Breast epithelium (tissue), 4 donors: ENCODE measurements at regions not wholly inside any gene's neighbourhood (a gene's known extent, or its start where the extent isn't known, plus 50 kb on each side); places are given as distances from the start of the nearest gene placed in this dataset.

Experiments
- DNase-seq, 2 donors: peaks; one replicate each; pipeline ENCODE4 v3.0.0-alpha.2; 2019; ENCODE audit warnings: low spot score in 2 of 2
- H3K27ac ChIP-seq, 2 donors: fragments of 200-600 bp; sonication (generic) in 1 of 2; one replicate each; pipeline ENCODE4 v1.5.1; 2016 to 2019; ENCODE audit warnings: mild to moderate bottlenecking in 1 of 2
- H3K27me3 ChIP-seq, 2 donors: fragments of 200-600 bp; sonication (generic) in 1 of 2; one replicate each; pipeline versions ENCODE4 v1.5.1 to v1.6.0; 2017 to 2019; ENCODE audit warnings: control low read depth in 1 of 2, mild to moderate bottlenecking in 1 of 2
- H3K36me3 ChIP-seq: fragments of 200-600 bp; one replicate; pipeline ENCODE4 v1.5.1; 2019
- H3K4me1 ChIP-seq, 2 donors: fragments of 200-600 bp; sonication (generic); one replicate each; pipeline ENCODE4 v1.5.1; 2016 to 2019; ENCODE audit warnings: control low read depth in 1 of 2
- H3K4me3 ChIP-seq, 3 donors: fragments of 200-600 bp; sonication (generic); 1 replicate in 2 of 3; 2 replicates in 1 of 3; pipeline ENCODE4 v1.5.1; 2016 to 2019; ENCODE audit warnings: mild to moderate bottlenecking in 3 of 3, moderate library complexity in 2 of 3
- H3K9me3 ChIP-seq, 2 donors: fragments of 200-600 bp; sonication (generic) in 1 of 2; one replicate each; pipeline ENCODE4 v1.5.1; 2016 to 2019; ENCODE audit warnings: control low read depth in 1 of 2
- POLR2A ChIP-seq: fragments of 450-650 bp; IDR thresholded peaks from one replicate; pipeline ENCODE4 v1.6.1; 2016; ENCODE audit warnings: antibody characterized with exemption, mild to moderate bottlenecking, moderate library complexity
- POLR2AphosphoS5 ChIP-seq, 3 donors: sonication (generic); formaldehyde crosslinking; IDR thresholded peaks; one replicate each; pipeline ENCODE4 v1.6.1; 2017; ENCODE audit warnings: antibody characterized with exemption in 3 of 3
- intact Hi-C: fragments of 100-400 bp; cut with DNase I; formaldehyde crosslinking; loops from one replicate; pipeline ENCODE4 v1.15.1; 2023; ENCODE audit warnings: low total_unique reads
- TF ChIP-seq, protein P1 (sequence below), 3 donors: fragments of 450-650 bp; IDR thresholded peaks; one replicate each; pipeline ENCODE4 v1.5.1; 2016 to 2017; ENCODE audit warnings: antibody characterized with exemption in 3 of 3, mild to moderate bottlenecking in 3 of 3, moderate library complexity in 3 of 3

DNA sequence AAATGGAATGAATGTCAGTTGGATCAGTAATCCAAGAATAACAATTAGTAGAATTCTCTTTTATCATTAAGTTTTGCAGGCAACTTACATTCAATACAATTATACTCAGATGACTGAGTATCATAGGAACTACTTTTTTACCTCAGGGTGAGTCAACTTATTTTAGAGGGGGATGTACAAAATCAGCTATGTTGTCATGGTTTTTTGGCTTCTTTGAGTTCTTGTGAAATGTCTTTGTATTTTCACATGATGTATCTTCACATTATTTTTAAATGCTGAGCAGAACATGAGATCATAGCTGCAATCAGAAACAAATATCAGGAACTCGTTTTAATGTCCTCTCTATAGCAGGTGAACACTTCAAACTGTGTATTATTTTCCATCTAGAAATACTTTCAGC lies 65.3 kb upstream of the PTPRR start:
- Histone ChIP-seq H3K27me3 (no peaks in the 10 kb centered on the region), H3K4me3 (no peak overlapping the region), H3K36me3 (no peaks in the 10 kb centered on the region), H3K27ac (peak overlapping the region in 1 of 2 donors; percentile 48), H3K4me1 (no peaks in the 10 kb centered on the region), H3K9me3 (no peaks in the 10 kb centered on the region)
- TF ChIP-seq POLR2A = no peak
- TF ChIP-seq POLR2AphosphoS5 (IDR thresholded peaks at IDR 0.05) = no peak
- DNase-seq = no peak
- intact Hi-C loops = no loop called here

DNA sequence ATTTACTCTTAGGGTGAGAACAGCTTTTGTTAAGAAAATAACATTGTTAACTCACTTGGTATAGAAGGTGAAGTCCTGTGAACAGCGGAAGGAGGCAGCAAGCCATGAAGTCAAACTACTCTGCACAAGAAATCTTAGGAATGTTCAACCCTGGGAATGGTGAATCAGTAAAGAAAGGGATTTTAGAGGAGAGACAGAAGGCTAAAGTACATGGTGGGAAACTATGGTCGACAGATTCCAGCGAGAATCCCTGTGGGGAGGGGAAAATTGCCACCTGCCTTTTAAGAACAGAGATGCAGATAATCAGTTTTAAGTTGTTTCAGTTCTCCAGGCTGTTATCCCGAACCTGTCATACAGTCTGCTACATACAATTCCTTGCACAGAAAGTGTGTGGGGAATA lies 63.2 kb upstream of the PTPRR start:
- intact Hi-C loops = no loop called here
- H3K27me3 ChIP-seq = no peaks in the 10 kb centered on the region
- TF ChIP-seq POLR2AphosphoS5 (IDR thresholded peaks at IDR 0.05) = no peak
- TF ChIP-seq, protein P1, sequence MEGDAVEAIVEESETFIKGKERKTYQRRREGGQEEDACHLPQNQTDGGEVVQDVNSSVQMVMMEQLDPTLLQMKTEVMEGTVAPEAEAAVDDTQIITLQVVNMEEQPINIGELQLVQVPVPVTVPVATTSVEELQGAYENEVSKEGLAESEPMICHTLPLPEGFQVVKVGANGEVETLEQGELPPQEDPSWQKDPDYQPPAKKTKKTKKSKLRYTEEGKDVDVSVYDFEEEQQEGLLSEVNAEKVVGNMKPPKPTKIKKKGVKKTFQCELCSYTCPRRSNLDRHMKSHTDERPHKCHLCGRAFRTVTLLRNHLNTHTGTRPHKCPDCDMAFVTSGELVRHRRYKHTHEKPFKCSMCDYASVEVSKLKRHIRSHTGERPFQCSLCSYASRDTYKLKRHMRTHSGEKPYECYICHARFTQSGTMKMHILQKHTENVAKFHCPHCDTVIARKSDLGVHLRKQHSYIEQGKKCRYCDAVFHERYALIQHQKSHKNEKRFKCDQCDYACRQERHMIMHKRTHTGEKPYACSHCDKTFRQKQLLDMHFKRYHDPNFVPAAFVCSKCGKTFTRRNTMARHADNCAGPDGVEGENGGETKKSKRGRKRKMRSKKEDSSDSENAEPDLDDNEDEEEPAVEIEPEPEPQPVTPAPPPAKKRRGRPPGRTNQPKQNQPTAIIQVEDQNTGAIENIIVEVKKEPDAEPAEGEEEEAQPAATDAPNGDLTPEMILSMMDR (IDR thresholded peaks at IDR 0.05) = no peak
- no peak for TF ChIP-seq POLR2A
- H3K9me3 ChIP-seq = no peaks in the 10 kb centered on the region
- no peak overlapping the region for H3K4me3 ChIP-seq
- DNase-seq = no peak
- no peaks in the 10 kb centered on the region for H3K4me1 ChIP-seq
- no peak overlapping the region for H3K27ac ChIP-seq
- no peaks in the 10 kb centered on the region for H3K36me3 ChIP-seq

DNA sequence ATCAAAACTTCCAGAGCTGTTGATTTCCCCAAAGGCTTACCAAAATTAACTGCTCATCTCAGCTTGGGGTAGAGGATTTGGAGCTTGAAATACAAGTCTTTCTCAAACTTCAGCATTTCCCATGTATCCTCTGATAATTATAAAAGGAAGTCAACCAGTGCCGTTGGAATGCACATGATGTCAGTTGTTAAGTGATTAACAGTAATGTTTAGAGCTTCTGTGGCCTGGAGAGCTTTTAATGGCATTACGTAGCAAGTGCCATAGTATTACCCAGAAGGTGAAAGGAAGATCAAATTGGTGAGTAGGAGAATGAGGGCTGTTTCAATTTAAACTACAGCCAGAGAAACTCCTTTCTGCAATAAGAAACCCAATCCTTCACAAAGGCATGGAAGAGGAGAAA lies 62.5 kb upstream of the PTPRR start:
- H3K9me3 ChIP-seq = no peaks in the 10 kb centered on the region
- no peak for TF ChIP-seq POLR2AphosphoS5 (IDR thresholded peaks at IDR 0.05)
- TF ChIP-seq, protein P1 (IDR thresholded peaks at IDR 0.05) = no peak
- H3K4me1 ChIP-seq = no peaks in the 10 kb centered on the region
- no peak overlapping the region for H3K27ac ChIP-seq
- no peak overlapping the region for H3K4me3 ChIP-seq
- H3K36me3 ChIP-seq = no peaks in the 10 kb centered on the region
- intact Hi-C loops = no loop called here
- no peak for DNase-seq
- H3K27me3 ChIP-seq = no peaks in the 10 kb centered on the region

DNA sequence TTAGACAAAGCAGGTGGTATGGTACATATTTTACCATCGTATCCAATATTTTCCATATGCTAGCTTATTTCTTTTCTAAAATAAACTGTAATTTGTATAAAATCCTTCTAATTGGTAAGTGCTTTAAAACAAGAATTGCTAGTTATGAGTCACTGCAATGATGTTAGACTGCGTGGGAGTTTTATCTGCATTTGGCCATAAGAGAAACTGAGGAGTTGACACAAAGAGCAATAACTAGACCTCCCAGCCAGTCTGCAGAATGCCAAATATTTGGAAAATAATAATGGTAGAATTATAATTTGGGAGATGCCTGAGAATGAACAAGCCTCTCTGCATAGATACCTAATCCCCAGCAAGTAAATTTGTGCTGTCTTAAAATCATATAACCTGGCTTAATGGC lies 61.7 kb upstream of the PTPRR start:
- Histone ChIP-seq H3K9me3 (no peaks in the 10 kb centered on the region), H3K27me3 (no peaks in the 10 kb centered on the region), H3K4me3 (no peak overlapping the region), H3K27ac (no peak overlapping the region), H3K4me1 (no peaks in the 10 kb centered on the region), H3K36me3 (no peaks in the 10 kb centered on the region)
- intact Hi-C loops = no loop called here
- TF ChIP-seq POLR2A = no peak
- no peak for TF ChIP-seq POLR2AphosphoS5 (IDR thresholded peaks at IDR 0.05)
- TF ChIP-seq, protein P1 (IDR thresholded peaks at IDR 0.05) = no peak
- no peak for DNase-seq

DNA sequence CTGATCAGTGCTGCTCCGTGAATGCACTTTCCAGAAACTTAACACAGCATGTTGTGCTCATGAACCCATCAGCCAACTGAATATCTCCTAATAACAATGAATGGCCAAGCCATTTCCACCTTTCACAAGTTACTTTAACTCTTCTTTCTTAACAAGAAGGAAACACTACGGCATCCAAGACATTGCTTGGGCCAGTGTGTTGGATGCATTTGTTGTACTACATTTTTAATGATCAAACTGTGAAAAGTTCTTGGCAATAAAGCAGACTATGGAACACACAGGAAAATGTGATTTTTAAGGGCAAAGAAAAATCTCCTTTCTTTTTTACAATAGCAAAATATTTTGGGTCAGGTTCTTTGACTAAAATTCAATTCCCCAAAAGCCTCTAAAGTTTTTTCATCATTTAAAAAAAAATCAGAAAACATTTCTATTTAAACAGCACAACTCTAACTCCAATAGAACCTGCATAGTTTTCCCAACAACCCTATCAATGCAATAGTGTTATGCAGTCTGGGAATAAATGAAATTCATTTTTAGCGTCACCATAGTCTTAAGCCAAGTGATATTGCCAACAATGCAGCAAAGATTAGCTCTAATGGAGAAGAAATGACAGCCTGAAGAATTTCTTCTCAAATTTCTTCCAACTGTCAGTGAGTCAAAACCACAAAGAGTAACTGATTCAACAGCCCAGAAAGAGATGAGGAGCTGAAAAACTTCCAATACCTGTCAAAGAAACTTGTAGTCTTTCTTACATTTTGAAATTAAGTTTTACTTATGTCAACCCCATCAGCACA lies 50.7 kb upstream of the PTPRR start:
- no peak for DNase-seq
- Histone ChIP-seq H3K27ac (no peak overlapping the region), H3K4me3 (no peak overlapping the region), H3K4me1 (no peaks in the 10 kb centered on the region), H3K27me3 (no peaks in the 10 kb centered on the region), H3K36me3 (no peaks in the 10 kb centered on the region), H3K9me3 (no peaks in the 10 kb centered on the region)
- no peak for TF ChIP-seq POLR2AphosphoS5 (IDR thresholded peaks at IDR 0.05)
- no peak for TF ChIP-seq POLR2A
- TF ChIP-seq, protein P1 (IDR thresholded peaks at IDR 0.05) = no peak
- intact Hi-C loops = no loop called here
